T1000 (cell line): ENCODE measurements at regions not wholly inside any gene's neighbourhood (a gene's known extent, or its start where the extent isn't known, plus 50 kb on each side); places are given as distances from the start of the nearest gene placed in this dataset.
A peak's percentile ranks its signal among the peaks of the same experiment; 100 is the strongest.

Source experiments
- DNase-seq: peaks from one replicate; lab custom pipeline; 2025; ENCODE audit warnings: mixed read lengths; lab: John Stamatoyannopoulos, UW

GRCh38 chr3:55235416-55235815 lies 251.7 kb downstream of the WNT5A start:
- no peak for DNase-seq

- no peak for DNase-seq
These were observed 260.4 kb downstream of the WNT5A start for GRCh38 chr3:55226696-55227095.

GRCh38 chr3:55218577-55218976 lies 268.5 kb downstream of the WNT5A start:
- no peak for DNase-seq

GRCh38 chr3:55207744-55208143 lies 279.4 kb downstream of the WNT5A start:
- no peak for DNase-seq

- DNase-seq, result no peak
These were observed 278.1 kb upstream of the LRTM1 start for GRCh38 chr3:55205990-55206389.

- no peak for DNase-seq
These were observed 276.6 kb upstream of the LRTM1 start for GRCh38 chr3:55204417-55204816.

GRCh38 chr3:55203546-55203945 lies 275.7 kb upstream of the LRTM1 start:
- no peak for DNase-seq

- no peak for DNase-seq
These were observed 275.1 kb upstream of the LRTM1 start for GRCh38 chr3:55203006-55203405.

- no peak for DNase-seq
These were observed 274.5 kb upstream of the LRTM1 start for GRCh38 chr3:55202326-55202725.

- no peak for DNase-seq
These were observed 273.9 kb upstream of the LRTM1 start for GRCh38 chr3:55201779-55202178.

- DNase-seq, result no peak
These were observed 273.0 kb upstream of the LRTM1 start for GRCh38 chr3:55200906-55201305.

GRCh38 chr3:55198554-55198953 lies 270.7 kb upstream of the LRTM1 start:
- DNase-seq, result no peak

GRCh38 chr3:55197021-55197420 lies 269.2 kb upstream of the LRTM1 start:
- no peak for DNase-seq

GRCh38 chr3:55196495-55196894 lies 268.6 kb upstream of the LRTM1 start:
- no peak for DNase-seq

GRCh38 chr3:55194376-55194775 lies 266.5 kb upstream of the LRTM1 start:
- DNase-seq, result no peak

GRCh38 chr3:55191911-55192775 lies 264.3 kb upstream of the LRTM1 start:
- peak; percentile 84 for DNase-seq

GRCh38 chr3:55190331-55190730 lies 262.5 kb upstream of the LRTM1 start:
- DNase-seq, result no peak

- peak; percentile 50 for DNase-seq
These were observed 261.5 kb upstream of the LRTM1 start for GRCh38 chr3:55189359-55189801.

- DNase-seq, result no peak
These were observed 257.5 kb upstream of the LRTM1 start for GRCh38 chr3:55185380-55185779.

GRCh38 chr3:55183201-55183600 lies 255.3 kb upstream of the LRTM1 start:
- no peak for DNase-seq

- DNase-seq, result no peak
These were observed 253.2 kb upstream of the LRTM1 start for GRCh38 chr3:55180936-55181535.

GRCh38 chr3:55180161-55180560 lies 252.3 kb upstream of the LRTM1 start:
- no peak for DNase-seq

- no peak for DNase-seq
These were observed 250.5 kb upstream of the LRTM1 start for GRCh38 chr3:55178336-55178735.

GRCh38 chr3:55177749-55178148 lies 249.9 kb upstream of the LRTM1 start:
- DNase-seq, result no peak
